GM18867 (cell line): ENCODE measurements at regions not wholly inside any gene's neighbourhood (a gene's known extent, or its start where the extent isn't known, plus 50 kb on each side); places are given as distances from the start of the nearest gene placed in this dataset.

Source experiments
- ATAC-seq: cut with Tn5 transposase; IDR thresholded peaks from one replicate; pipeline ENCODE4 v1.9.1; 2021; ENCODE audit warnings: mild to moderate bottlenecking, moderate library complexity; ENCODE audit not compliant: unreplicated experiment

GRCh38 chr2:88283886-88284592 is 113.9 kb downstream of the THNSL2 start:
- no peak for ATAC-seq

GRCh38 chr2:88281302-88282217 is 111.4 kb downstream of the THNSL2 start:
- no peak for ATAC-seq

GRCh38 chr2:88269836-88270235 is 99.7 kb downstream of the THNSL2 start:
- no peak for ATAC-seq

GRCh38 chr2:88265352-88266303 is 95.5 kb downstream of the THNSL2 start:
- ATAC-seq: peak; percentile 87

- ATAC-seq: no peak
Observed at GRCh38 chr2:88263861-88264260, 93.7 kb downstream of the THNSL2 start.

- ATAC-seq: no peak
Observed at GRCh38 chr2:88261725-88262124, 91.6 kb downstream of the THNSL2 start.

GRCh38 chr2:88258208-88258607 is 88.1 kb downstream of the THNSL2 start:
- no peak for ATAC-seq

GRCh38 chr2:88254437-88255091 is 84.4 kb downstream of the THNSL2 start:
- no peak for ATAC-seq

- ATAC-seq: no peak
Observed at GRCh38 chr2:88253997-88254396, 83.9 kb downstream of the THNSL2 start.

GRCh38 chr2:88253375-88253774 is 83.2 kb downstream of the THNSL2 start:
- ATAC-seq: no peak

- ATAC-seq: no peak
Observed at GRCh38 chr2:88252646-88253045, 82.5 kb downstream of the THNSL2 start.

GRCh38 chr2:88252111-88252510 is 82.0 kb downstream of the THNSL2 start:
- ATAC-seq: no peak

- ATAC-seq: no peak
Observed at GRCh38 chr2:88250404-88250803, 80.3 kb downstream of the THNSL2 start.

- no peak for ATAC-seq
Observed at GRCh38 chr2:88248280-88248828, 78.2 kb downstream of the THNSL2 start.

- no peak for ATAC-seq
Observed at GRCh38 chr2:88247531-88247930, 77.4 kb downstream of the THNSL2 start.

GRCh38 chr2:88245109-88245508 is 75.0 kb downstream of the THNSL2 start:
- no peak for ATAC-seq

- ATAC-seq: peak; percentile 98
Observed at GRCh38 chr2:88239781-88240180, 69.6 kb downstream of the THNSL2 start.

- ATAC-seq: no peak
Observed at GRCh38 chr2:88236666-88237065, 66.5 kb downstream of the THNSL2 start.
